MM.1S (cell line): ENCODE measurements at regions not wholly inside any gene's neighbourhood (a gene's known extent, or its start where the extent isn't known, plus 50 kb on each side); places are given as distances from the start of the nearest gene placed in this dataset.

ENCODE experiments used
- DNase-seq: peaks from one replicate; pipeline ENCODE4 v3.0.0-alpha.2; 2015
- H2AFZ ChIP-seq: fragments of 300-600 bp; sonication (generic); 2 replicates; pipeline ENCODE4 v1.6.0; 2016; ENCODE audit warnings: antibody characterized with exemption, low read length
- H3F3A ChIP-seq: fragments of 300-600 bp; sonication (generic); 2 replicates; pipeline ENCODE4 v1.6.1; 2016; ENCODE audit warnings: mild to moderate bottlenecking, antibody characterized with exemption, low read length, moderate library complexity, mixed read lengths; ENCODE audit not compliant: insufficient read depth
- H3K27ac ChIP-seq: fragments of 300-600 bp; sonication (generic); 2 replicates; pipeline ENCODE4 v1.5.1; 2016; ENCODE audit warnings: mild to moderate bottlenecking, low read length
- H3K27me3 ChIP-seq: fragments of 300-600 bp; sonication (generic); replicated peaks from 2 replicates; pipeline ENCODE4 v1.6.0; 2016; ENCODE audit warnings: low read length; ENCODE audit not compliant: insufficient read depth
- H3K36me3 ChIP-seq: fragments of 300-600 bp; sonication (generic); replicated peaks from 2 replicates; pipeline ENCODE4 v1.6.1; 2016; ENCODE audit warnings: mild to moderate bottlenecking, low read length, mixed read lengths; ENCODE audit not compliant: insufficient read depth
- H3K4me1 ChIP-seq: fragments of 300-600 bp; sonication (generic); 2 replicates; pipeline ENCODE4 v1.6.1; 2016; ENCODE audit warnings: low read length, mixed read lengths
- H3K4me2 ChIP-seq: fragments of 300-600 bp; sonication (generic); 2 replicates; pipeline ENCODE4 v1.6.0; 2016; ENCODE audit warnings: low read depth, low read length
- H3K4me3 ChIP-seq: fragments of 300-600 bp; sonication (generic); 2 replicates; pipeline ENCODE4 v1.5.1; 2016; ENCODE audit warnings: low read length, mixed read lengths
- H3K79me2 ChIP-seq: fragments of 300-600 bp; sonication (generic); 2 replicates; pipeline ENCODE4 v1.6.1; 2016; ENCODE audit warnings: mixed run types, low read length, mixed read lengths
- H3K9ac ChIP-seq: fragments of 300-600 bp; sonication (generic); 2 replicates; pipeline ENCODE4 v1.6.1; 2016; ENCODE audit warnings: low read length, mixed read lengths
- H3K9me2 ChIP-seq: fragments of 300-600 bp; sonication (generic); replicated peaks from 2 replicates; pipeline ENCODE4 v1.6.1; 2016; ENCODE audit warnings: mild to moderate bottlenecking, low read length, mixed read lengths; ENCODE audit not compliant: insufficient read depth
- H3K9me3 ChIP-seq: fragments of 300-600 bp; sonication (generic); replicated peaks from 2 replicates; pipeline ENCODE4 v1.6.1; 2016; ENCODE audit warnings: mild to moderate bottlenecking, low read length, mixed read lengths; ENCODE audit not compliant: insufficient read depth
- H4K20me1 ChIP-seq: fragments of 300-600 bp; sonication (generic); 2 replicates; pipeline ENCODE4 v1.6.1; 2016; ENCODE audit warnings: mild to moderate bottlenecking, low read length, moderate library complexity, mixed read lengths; ENCODE audit not compliant: insufficient read depth
- CTCF ChIP-seq: fragments of 300-600 bp; sonication (generic); IDR thresholded peaks from 2 replicates; pipeline ENCODE4 v1.5.1; 2016; ENCODE audit warnings: antibody characterized with exemption, low read length, mixed read lengths
- EZH2 ChIP-seq: fragments of 300-600 bp; sonication (generic); optimal IDR thresholded peaks from 2 replicates; pipeline ENCODE3; 2017; ENCODE audit warnings: low read depth, mild to moderate bottlenecking, antibody characterized with exemption, low read length, mixed read lengths
- EZH2phosphoT487 ChIP-seq: fragments of 300-600 bp; sonication (generic); IDR thresholded peaks from 2 replicates; pipeline ENCODE4 v1.6.1; 2018; ENCODE audit warnings: antibody characterized with exemption, low read length

GRCh38 chr5:124924729-124925128 is 178.3 kb upstream of the ZNF608 start:
- TF ChIP-seq CTCF (no peak), EZH2phosphoT487 (no peak), EZH2 (no peak)
- Histone ChIP-seq H3K27me3 (no peaks in the 10 kb centered on the region), H3K27ac (no peak overlapping the region), H3K36me3 (no peaks in the 10 kb centered on the region), H2AFZ (no peak overlapping the region), H3F3A (no peaks in the 10 kb centered on the region), H3K9ac (no peak overlapping the region), H3K4me2 (no peak overlapping the region), H3K9me2 (no peaks in the 10 kb centered on the region), H3K9me3 (no peaks in the 10 kb centered on the region), H4K20me1 (no peaks in the 10 kb centered on the region), H3K79me2 (no peaks in the 10 kb centered on the region), H3K4me1 (peaks cover 28% of the 10 kb centered on the region), H3K4me3 (no peak overlapping the region)
- no peak for DNase-seq

GRCh38 chr5:124927735-124928134 is 181.3 kb upstream of the ZNF608 start:
- Histone ChIP-seq H3F3A (no peaks in the 10 kb centered on the region), H3K79me2 (no peaks in the 10 kb centered on the region), H3K9ac (no peak overlapping the region), H3K4me2 (no peak overlapping the region), H3K36me3 (no peaks in the 10 kb centered on the region), H3K27ac (no peak overlapping the region), H2AFZ (no peak overlapping the region), H4K20me1 (no peaks in the 10 kb centered on the region), H3K4me1 (peaks cover 10% of the 10 kb centered on the region), H3K9me2 (no peaks in the 10 kb centered on the region), H3K9me3 (no peaks in the 10 kb centered on the region), H3K27me3 (no peaks in the 10 kb centered on the region), H3K4me3 (no peak overlapping the region)
- TF ChIP-seq EZH2phosphoT487 (no peak), EZH2 (no peak), CTCF (no peak)
- DNase-seq: no peak

GRCh38 chr5:124929000-124929399 is 182.6 kb upstream of the ZNF608 start:
- no peak for DNase-seq
- Histone ChIP-seq H3K9ac (no peak overlapping the region), H3K36me3 (no peaks in the 10 kb centered on the region), H3K4me2 (no peak overlapping the region), H4K20me1 (no peaks in the 10 kb centered on the region), H3K4me1 (no peaks in the 10 kb centered on the region), H3K4me3 (no peak overlapping the region), H3F3A (no peaks in the 10 kb centered on the region), H3K79me2 (no peaks in the 10 kb centered on the region), H3K27me3 (no peaks in the 10 kb centered on the region), H2AFZ (no peak overlapping the region), H3K27ac (no peak overlapping the region), H3K9me3 (no peaks in the 10 kb centered on the region), H3K9me2 (no peaks in the 10 kb centered on the region)
- TF ChIP-seq CTCF (no peak), EZH2phosphoT487 (no peak), EZH2 (no peak)
